SK-N-SH treated with all-trans-retinoic acid at 6 μM for 48 hours (cell line): ENCODE measurements at regions not wholly inside any gene's neighbourhood (a gene's known extent, or its start where the extent isn't known, plus 50 kb on each side); places are given as distances from the start of the nearest gene placed in this dataset.

ENCODE experiments used
- ARNTL ChIP-seq: fragments of 450-650 bp; formaldehyde crosslinking; IDR thresholded peaks from 2 replicates; pipeline ENCODE4 v1.5.0; 2020; ENCODE audit warnings: low read depth, mild to moderate bottlenecking, moderate library complexity, borderline replicate concordance
- ISL1 ChIP-seq: fragments of 250-450 bp; sonication (Bioruptor Pico); IDR thresholded peaks from 2 replicates; pipeline ENCODE4 v2.1.2; 2022; ENCODE audit warnings: mild to moderate bottlenecking, moderate library complexity
- RARB ChIP-seq: fragments of 250-450 bp; sonication (Bioruptor Pico); IDR thresholded peaks from 2 replicates; pipeline ENCODE4 v1.8.0; 2021; ENCODE audit warnings: mild to moderate bottlenecking, moderate library complexity
- TCF4 ChIP-seq: fragments of 250-450 bp; sonication (Bioruptor Pico); IDR thresholded peaks from 2 replicates; pipeline ENCODE4 v1.8.0; 2021; ENCODE audit warnings: mild to moderate bottlenecking, moderate library complexity, borderline replicate concordance
- ZFP3 ChIP-seq: fragments of 250-450 bp; sonication (Bioruptor Pico); IDR thresholded peaks from 2 replicates; pipeline ENCODE4 v1.5.0; 2020; ENCODE audit warnings: mild to moderate bottlenecking, moderate library complexity
- ZFP30 ChIP-seq: fragments of 450-650 bp; formaldehyde crosslinking; IDR thresholded peaks from 2 replicates; pipeline ENCODE4 v1.5.0; 2022; ENCODE audit warnings: mild to moderate bottlenecking, moderate library complexity
- ZNF565 ChIP-seq: fragments of 450-650 bp; formaldehyde crosslinking; conservative IDR thresholded peaks from 2 replicates; pipeline ENCODE4 v1.5.0; 2020; ENCODE audit warnings: low read depth, mild to moderate bottlenecking, moderate library complexity
- TF ChIP-seq, protein P1 (sequence below): fragments of 250-450 bp; sonication (Bioruptor Pico); IDR thresholded peaks from 2 replicates; pipeline ENCODE4 v1.8.0; 2020; ENCODE audit warnings: mild to moderate bottlenecking, moderate library complexity, borderline replicate concordance
- TF ChIP-seq, protein P2 (sequence below): fragments of 250-450 bp; sonication (Bioruptor Pico); IDR thresholded peaks from 2 replicates; pipeline ENCODE4 v1.5.0; 2020; ENCODE audit warnings: mild to moderate bottlenecking, moderate library complexity
- TF ChIP-seq, protein P3 (sequence below): fragments of 250-450 bp; sonication (Bioruptor Pico); IDR thresholded peaks from 2 replicates; pipeline ENCODE4 v1.8.0; 2021; ENCODE audit warnings: low read depth, mild to moderate bottlenecking, moderate library complexity, borderline replicate concordance

DNA sequence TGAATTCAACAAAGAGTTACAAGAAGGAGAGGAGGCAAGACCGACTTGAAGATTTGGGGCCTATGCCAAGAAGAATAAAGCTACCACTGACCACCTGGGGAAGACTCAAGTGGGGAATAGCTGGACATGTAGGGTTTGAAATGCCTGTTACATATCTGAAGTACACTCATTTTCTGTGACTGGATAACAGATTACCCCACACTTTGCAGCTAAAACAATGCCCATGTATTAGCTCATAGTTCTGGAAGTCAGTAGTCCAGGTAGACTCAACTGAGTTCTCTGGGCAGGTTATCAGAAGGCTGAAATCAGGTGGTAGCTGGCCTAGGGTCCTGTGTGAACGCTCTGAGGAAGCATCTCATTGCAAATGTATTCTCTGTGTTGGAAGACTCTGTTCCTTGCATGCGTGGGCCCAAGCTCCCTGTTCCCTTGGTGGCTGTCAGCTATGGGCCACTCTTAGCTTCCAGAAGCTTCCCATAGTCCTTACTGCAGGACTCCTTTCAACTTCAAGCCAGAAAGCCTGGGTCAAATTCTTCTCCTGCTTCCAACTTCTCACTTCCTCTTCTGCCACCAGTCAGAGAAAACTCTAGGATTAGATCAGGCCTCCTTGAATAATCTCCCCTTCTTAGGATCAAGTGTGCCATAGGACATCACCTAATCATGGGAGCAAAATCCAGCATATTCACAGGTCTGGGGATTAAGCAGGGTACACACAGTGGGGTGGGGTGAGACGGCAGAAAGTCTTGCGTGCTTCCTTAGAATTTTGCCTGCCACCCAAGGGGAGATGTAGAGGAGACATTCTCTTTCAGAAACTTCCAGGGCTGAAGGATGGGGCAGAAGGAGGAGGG, 187.8 kb downstream of the SHQ1 start:
- TF ChIP-seq ZFP3 (CRISPR knock-in tag) (no peak), ZNF565 (no peak), RARB (CRISPR knock-in tag) (no peak), ZFP30 (CRISPR knock-in tag) (no peak), ARNTL (CRISPR knock-in tag) (no peak), ISL1 (CRISPR knock-in tag) (no peak), TCF4 (CRISPR knock-in tag) (no peak)
- TF ChIP-seq, protein P1, sequence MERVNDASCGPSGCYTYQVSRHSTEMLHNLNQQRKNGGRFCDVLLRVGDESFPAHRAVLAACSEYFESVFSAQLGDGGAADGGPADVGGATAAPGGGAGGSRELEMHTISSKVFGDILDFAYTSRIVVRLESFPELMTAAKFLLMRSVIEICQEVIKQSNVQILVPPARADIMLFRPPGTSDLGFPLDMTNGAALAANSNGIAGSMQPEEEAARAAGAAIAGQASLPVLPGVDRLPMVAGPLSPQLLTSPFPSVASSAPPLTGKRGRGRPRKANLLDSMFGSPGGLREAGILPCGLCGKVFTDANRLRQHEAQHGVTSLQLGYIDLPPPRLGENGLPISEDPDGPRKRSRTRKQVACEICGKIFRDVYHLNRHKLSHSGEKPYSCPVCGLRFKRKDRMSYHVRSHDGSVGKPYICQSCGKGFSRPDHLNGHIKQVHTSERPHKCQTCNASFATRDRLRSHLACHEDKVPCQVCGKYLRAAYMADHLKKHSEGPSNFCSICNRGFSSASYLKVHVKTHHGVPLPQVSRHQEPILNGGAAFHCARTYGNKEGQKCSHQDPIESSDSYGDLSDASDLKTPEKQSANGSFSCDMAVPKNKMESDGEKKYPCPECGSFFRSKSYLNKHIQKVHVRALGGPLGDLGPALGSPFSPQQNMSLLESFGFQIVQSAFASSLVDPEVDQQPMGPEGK (CRISPR knock-in tag): no peak
- TF ChIP-seq, protein P2, sequence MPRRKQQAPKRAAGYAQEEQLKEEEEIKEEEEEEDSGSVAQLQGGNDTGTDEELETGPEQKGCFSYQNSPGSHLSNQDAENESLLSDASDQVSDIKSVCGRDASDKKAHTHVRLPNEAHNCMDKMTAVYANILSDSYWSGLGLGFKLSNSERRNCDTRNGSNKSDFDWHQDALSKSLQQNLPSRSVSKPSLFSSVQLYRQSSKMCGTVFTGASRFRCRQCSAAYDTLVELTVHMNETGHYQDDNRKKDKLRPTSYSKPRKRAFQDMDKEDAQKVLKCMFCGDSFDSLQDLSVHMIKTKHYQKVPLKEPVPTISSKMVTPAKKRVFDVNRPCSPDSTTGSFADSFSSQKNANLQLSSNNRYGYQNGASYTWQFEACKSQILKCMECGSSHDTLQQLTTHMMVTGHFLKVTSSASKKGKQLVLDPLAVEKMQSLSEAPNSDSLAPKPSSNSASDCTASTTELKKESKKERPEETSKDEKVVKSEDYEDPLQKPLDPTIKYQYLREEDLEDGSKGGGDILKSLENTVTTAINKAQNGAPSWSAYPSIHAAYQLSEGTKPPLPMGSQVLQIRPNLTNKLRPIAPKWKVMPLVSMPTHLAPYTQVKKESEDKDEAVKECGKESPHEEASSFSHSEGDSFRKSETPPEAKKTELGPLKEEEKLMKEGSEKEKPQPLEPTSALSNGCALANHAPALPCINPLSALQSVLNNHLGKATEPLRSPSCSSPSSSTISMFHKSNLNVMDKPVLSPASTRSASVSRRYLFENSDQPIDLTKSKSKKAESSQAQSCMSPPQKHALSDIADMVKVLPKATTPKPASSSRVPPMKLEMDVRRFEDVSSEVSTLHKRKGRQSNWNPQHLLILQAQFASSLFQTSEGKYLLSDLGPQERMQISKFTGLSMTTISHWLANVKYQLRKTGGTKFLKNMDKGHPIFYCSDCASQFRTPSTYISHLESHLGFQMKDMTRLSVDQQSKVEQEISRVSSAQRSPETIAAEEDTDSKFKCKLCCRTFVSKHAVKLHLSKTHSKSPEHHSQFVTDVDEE (CRISPR knock-in tag): no peak
- TF ChIP-seq, protein P3, sequence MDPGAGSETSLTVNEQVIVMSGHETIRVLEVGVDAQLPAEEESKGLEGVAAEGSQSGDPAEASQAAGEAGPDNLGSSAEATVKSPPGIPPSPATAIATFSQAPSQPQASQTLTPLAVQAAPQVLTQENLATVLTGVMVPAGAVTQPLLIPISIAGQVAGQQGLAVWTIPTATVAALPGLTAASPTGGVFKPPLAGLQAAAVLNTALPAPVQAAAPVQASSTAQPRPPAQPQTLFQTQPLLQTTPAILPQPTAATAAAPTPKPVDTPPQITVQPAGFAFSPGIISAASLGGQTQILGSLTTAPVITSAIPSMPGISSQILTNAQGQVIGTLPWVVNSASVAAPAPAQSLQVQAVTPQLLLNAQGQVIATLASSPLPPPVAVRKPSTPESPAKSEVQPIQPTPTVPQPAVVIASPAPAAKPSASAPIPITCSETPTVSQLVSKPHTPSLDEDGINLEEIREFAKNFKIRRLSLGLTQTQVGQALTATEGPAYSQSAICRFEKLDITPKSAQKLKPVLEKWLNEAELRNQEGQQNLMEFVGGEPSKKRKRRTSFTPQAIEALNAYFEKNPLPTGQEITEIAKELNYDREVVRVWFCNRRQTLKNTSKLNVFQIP (CRISPR knock-in tag): no peak
